Endothelial cell of umbilical vein (primary cell): ENCODE measurements at regions not wholly inside any gene's neighbourhood (a gene's known extent, or its start where the extent isn't known, plus 50 kb on each side); places are given as distances from the start of the nearest gene placed in this dataset.
"Not testable (repeated sequence)": the region's sequence is repeated elsewhere in the genome, so short reads cannot be mapped to it uniquely, and the experiment has no call there.

Experiments used
- EZH2 ChIP-seq: IDR thresholded peaks from 2 replicates; pipeline ENCODE4 v1.6.1; 2012; ENCODE audit warnings: borderline replicate concordance, low read depth, mild to moderate bottlenecking, moderate library complexity, low read length, inconsistent platforms; ENCODE audit not compliant: severe bottlenecking
- FOS ChIP-seq: IDR thresholded peaks from 2 replicates; pipeline ENCODE4 v1.6.1; 2011; ENCODE audit warnings: mild to moderate bottlenecking, low read length, moderate library complexity, borderline replicate concordance; ENCODE audit not compliant: insufficient read depth
- GATA2 ChIP-seq: IDR thresholded peaks from 2 replicates; pipeline ENCODE4 v1.7.0; 2011; ENCODE audit warnings: low read depth, mild to moderate bottlenecking, moderate library complexity, mixed read lengths, low read length; ENCODE audit not compliant: insufficient read length, insufficient read depth
- MYC ChIP-seq: IDR thresholded peaks from one replicate; pipeline ENCODE4 v1.6.1; 2011; ENCODE audit warnings: mild to moderate bottlenecking, low read depth, low read length
- POLR2A ChIP-seq: IDR thresholded peaks from 2 replicates; pipeline ENCODE4 v1.6.1; 2012; ENCODE audit warnings: low read depth, mild to moderate bottlenecking, control low read depth, low read length
- POLR2AphosphoS5 ChIP-seq: IDR thresholded peaks from 2 replicates; pipeline ENCODE4 v1.6.1; 2012; ENCODE audit warnings: low read depth, mild to moderate bottlenecking, control low read depth, low read length, moderate library complexity; ENCODE audit not compliant: insufficient read depth
- TF ChIP-seq, protein P1 (sequence below), 2 donors: IDR thresholded peaks; 1 replicate in 1 of 2; 2 replicates in 1 of 2; pipeline ENCODE4 v1.5.1; 2011; ENCODE audit warnings: low read length in 2 of 2, mild to moderate bottlenecking in 2 of 2, moderate library complexity in 2 of 2, control low read depth in 1 of 2, inconsistent platforms in 1 of 2, low read depth in 1 of 2; ENCODE audit not compliant: insufficient read depth in 1 of 2; ENCODE audit errors: extremely low read depth in 1 of 2
- TF ChIP-seq, protein P2 (sequence below): IDR thresholded peaks from 2 replicates; pipeline ENCODE4 v1.6.1; 2011; ENCODE audit not compliant: insufficient read depth, insufficient read length

DNA sequence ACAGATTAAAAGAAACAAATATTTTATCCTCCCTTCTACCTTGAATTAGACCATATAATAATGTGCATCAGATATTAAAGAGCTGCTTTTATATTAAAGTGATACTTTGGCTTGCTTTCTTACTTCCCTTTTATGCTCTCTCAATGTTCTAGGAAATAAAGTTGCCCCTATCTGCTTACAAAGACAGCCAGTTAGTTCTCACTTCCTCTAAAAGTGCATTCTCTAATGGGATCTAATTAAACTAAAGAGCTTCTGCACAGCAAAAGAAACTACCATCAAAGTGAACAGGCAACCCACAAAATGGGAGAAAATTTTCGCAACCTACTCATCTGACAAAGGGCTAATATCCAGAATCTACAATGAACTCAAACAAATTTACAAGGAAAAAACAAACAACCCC is 224.1 kb upstream of the CADM2 start:
- TF ChIP-seq, protein P1, sequence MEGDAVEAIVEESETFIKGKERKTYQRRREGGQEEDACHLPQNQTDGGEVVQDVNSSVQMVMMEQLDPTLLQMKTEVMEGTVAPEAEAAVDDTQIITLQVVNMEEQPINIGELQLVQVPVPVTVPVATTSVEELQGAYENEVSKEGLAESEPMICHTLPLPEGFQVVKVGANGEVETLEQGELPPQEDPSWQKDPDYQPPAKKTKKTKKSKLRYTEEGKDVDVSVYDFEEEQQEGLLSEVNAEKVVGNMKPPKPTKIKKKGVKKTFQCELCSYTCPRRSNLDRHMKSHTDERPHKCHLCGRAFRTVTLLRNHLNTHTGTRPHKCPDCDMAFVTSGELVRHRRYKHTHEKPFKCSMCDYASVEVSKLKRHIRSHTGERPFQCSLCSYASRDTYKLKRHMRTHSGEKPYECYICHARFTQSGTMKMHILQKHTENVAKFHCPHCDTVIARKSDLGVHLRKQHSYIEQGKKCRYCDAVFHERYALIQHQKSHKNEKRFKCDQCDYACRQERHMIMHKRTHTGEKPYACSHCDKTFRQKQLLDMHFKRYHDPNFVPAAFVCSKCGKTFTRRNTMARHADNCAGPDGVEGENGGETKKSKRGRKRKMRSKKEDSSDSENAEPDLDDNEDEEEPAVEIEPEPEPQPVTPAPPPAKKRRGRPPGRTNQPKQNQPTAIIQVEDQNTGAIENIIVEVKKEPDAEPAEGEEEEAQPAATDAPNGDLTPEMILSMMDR (IDR thresholded peaks at IDR 0.05; ENCODE audit: extremely low read depth in 1 of 2, insufficient read depth in 1 of 2, low read depth in 1 of 2, low read length in 2 of 2) = not testable (repeated sequence)
- TF ChIP-seq, protein P2, sequence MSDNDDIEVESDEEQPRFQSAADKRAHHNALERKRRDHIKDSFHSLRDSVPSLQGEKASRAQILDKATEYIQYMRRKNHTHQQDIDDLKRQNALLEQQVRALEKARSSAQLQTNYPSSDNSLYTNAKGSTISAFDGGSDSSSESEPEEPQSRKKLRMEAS = not testable (repeated sequence)
- TF ChIP-seq EZH2, POLR2A, POLR2AphosphoS5, FOS, GATA2, MYC: not testable (repeated sequence)
